Natural killer cell (primary cell): ENCODE measurements at regions not wholly inside any gene's neighbourhood (a gene's known extent, or its start where the extent isn't known, plus 50 kb on each side); places are given as distances from the start of the nearest gene placed in this dataset.

Source experiments
- ATAC-seq, 3 donors: fragments of 150-1000 bp in 2 of 3; fragments of 200-7000 bp in 1 of 3; cut with Tn5 transposase; 1 replicate in 1 of 3; 2 replicates in 2 of 3; pipeline ENCODE4 v1.10.0; 2021; ENCODE audit warnings: mild to moderate bottlenecking in 2 of 3, moderate library complexity in 2 of 3
- DNase-seq, 2 donors: peaks; one replicate each; pipeline versions ENCODE4 v3.0.0 to v3.0.0-alpha.2; 2013 to 2021; ENCODE audit warnings: mixed read lengths in 1 of 2
- H3K27ac ChIP-seq: one replicate; pipeline ENCODE4 v1.5.1; 2013; ENCODE audit warnings: mild to moderate bottlenecking, low read length
- H3K27me3 ChIP-seq: one replicate; pipeline ENCODE4 v1.6.1; 2013; ENCODE audit warnings: low read length; ENCODE audit not compliant: control insufficient read depth, insufficient read depth
- H3K36me3 ChIP-seq: one replicate; pipeline ENCODE4 v1.6.1; 2013; ENCODE audit warnings: low read length; ENCODE audit not compliant: control insufficient read depth, insufficient read depth
- H3K4me1 ChIP-seq: one replicate; pipeline ENCODE4 v1.6.1; 2013; ENCODE audit warnings: low read length; ENCODE audit not compliant: control insufficient read depth, insufficient read depth
- H3K4me3 ChIP-seq: one replicate; pipeline ENCODE4 v1.5.1; 2013; ENCODE audit warnings: low read length
- H3K9me3 ChIP-seq: one replicate; pipeline ENCODE4 v1.6.1; 2013; ENCODE audit warnings: low read length; ENCODE audit not compliant: control insufficient read depth, insufficient read depth
- H3K27ac Mint-ChIP-seq, 2 donors: one replicate each; pipeline ENCODE4 v1.8.0; 2022; ENCODE audit warnings: mild to moderate bottlenecking in 2 of 2, mixed read lengths in 2 of 2, moderate library complexity in 1 of 2
- H3K27me3 Mint-ChIP-seq, 2 donors: one replicate each; pipeline ENCODE4 v1.8.0; 2022; ENCODE audit warnings: low read depth in 2 of 2, mixed read lengths in 2 of 2
- H3K36me3 Mint-ChIP-seq: one replicate; pipeline ENCODE4 v1.8.0; 2022; ENCODE audit warnings: mixed read lengths
- H3K4me1 Mint-ChIP-seq, 2 donors: one replicate each; pipeline ENCODE4 v1.8.0; 2022; ENCODE audit warnings: mixed read lengths in 2 of 2
- H3K4me3 Mint-ChIP-seq: one replicate; pipeline ENCODE4 v1.8.0; 2022; ENCODE audit warnings: mild to moderate bottlenecking, moderate library complexity, mixed read lengths
- H3K9me3 Mint-ChIP-seq, 2 donors: one replicate each; pipeline ENCODE4 v1.8.0; 2022; ENCODE audit warnings: mixed read lengths in 2 of 2
- WGBS: methylation state at CpG from one replicate; pipeline ENCODE4 v1.1.7; 2013; ENCODE audit warnings: missing lambda C conversion rate; ENCODE audit not compliant: insufficient coverage; 5-methylcytosine and 5-hydroxymethylcytosine counted together
- intact Hi-C: fragments of 100-400 bp; cut with micrococcal nuclease; formaldehyde crosslinking; loops from one replicate; pipeline ENCODE4 v1.14.2; 2022
- TF ChIP-seq, protein P1 (sequence below): fragments of 200-600 bp; IDR thresholded peaks from one replicate; pipeline ENCODE4 v1.8.0; 2022; ENCODE audit warnings: antibody characterized with exemption

GRCh38 chr6:142523515-142524375 is 221.9 kb downstream of the ADGRG6 start:
- H3K27ac ChIP-seq: no peak overlapping the region
- no peak for ATAC-seq
- H3K27me3 ChIP-seq: no peaks in the 10 kb centered on the region
- Mint-ChIP-seq H3K36me3 (no peaks in the 10 kb centered on the region), H3K4me1 (no peaks in the 10 kb centered on the region), H3K27ac (no peak overlapping the region), H3K4me3 (no peak overlapping the region), H3K27me3 (peaks cover 0 to 5% of the 10 kb centered on the region in 2 donors), H3K9me3 (peaks cover 0 to 2% of the 10 kb centered on the region in 2 donors)
- intact Hi-C loops: no loop called here
- TF ChIP-seq, protein P1, sequence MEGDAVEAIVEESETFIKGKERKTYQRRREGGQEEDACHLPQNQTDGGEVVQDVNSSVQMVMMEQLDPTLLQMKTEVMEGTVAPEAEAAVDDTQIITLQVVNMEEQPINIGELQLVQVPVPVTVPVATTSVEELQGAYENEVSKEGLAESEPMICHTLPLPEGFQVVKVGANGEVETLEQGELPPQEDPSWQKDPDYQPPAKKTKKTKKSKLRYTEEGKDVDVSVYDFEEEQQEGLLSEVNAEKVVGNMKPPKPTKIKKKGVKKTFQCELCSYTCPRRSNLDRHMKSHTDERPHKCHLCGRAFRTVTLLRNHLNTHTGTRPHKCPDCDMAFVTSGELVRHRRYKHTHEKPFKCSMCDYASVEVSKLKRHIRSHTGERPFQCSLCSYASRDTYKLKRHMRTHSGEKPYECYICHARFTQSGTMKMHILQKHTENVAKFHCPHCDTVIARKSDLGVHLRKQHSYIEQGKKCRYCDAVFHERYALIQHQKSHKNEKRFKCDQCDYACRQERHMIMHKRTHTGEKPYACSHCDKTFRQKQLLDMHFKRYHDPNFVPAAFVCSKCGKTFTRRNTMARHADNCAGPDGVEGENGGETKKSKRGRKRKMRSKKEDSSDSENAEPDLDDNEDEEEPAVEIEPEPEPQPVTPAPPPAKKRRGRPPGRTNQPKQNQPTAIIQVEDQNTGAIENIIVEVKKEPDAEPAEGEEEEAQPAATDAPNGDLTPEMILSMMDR: no peak
- 78% methylated on average over 3 of the region's 4 CpGs for WGBS
- H3K36me3 ChIP-seq: no peaks in the 10 kb centered on the region
- DNase-seq: no peak
- no peak overlapping the region for H3K4me3 ChIP-seq
- no peaks in the 10 kb centered on the region for H3K4me1 ChIP-seq
- no peaks in the 10 kb centered on the region for H3K9me3 ChIP-seq

- Histone ChIP-seq H3K27ac (no peak overlapping the region), H3K27me3 (no peaks in the 10 kb centered on the region), H3K4me3 (no peak overlapping the region), H3K4me1 (no peaks in the 10 kb centered on the region), H3K9me3 (no peaks in the 10 kb centered on the region), H3K36me3 (no peaks in the 10 kb centered on the region)
- 91% methylated on average over 3 of the region's 3 CpGs for WGBS
- H3K27me3 Mint-ChIP-seq: no peaks in the 10 kb centered on the region
- no peaks in the 10 kb centered on the region for H3K36me3 Mint-ChIP-seq
- no peak for ATAC-seq
- no peak overlapping the region for H3K27ac Mint-ChIP-seq
- H3K4me1 Mint-ChIP-seq: no peaks in the 10 kb centered on the region
- no peak overlapping the region for H3K4me3 Mint-ChIP-seq
- H3K9me3 Mint-ChIP-seq: peaks cover 2% of the 10 kb centered on the region in 2 donors
- DNase-seq: no peak
- intact Hi-C loops: no loop called here
- TF ChIP-seq, protein P1: no peak
Measured at GRCh38 chr6:142530566-142530965, 228.8 kb downstream of the ADGRG6 start.

- Mint-ChIP-seq H3K36me3 (no peaks in the 10 kb centered on the region), H3K9me3 (peaks cover 2% of the 10 kb centered on the region in 2 donors), H3K4me3 (no peak overlapping the region), H3K27me3 (no peaks in the 10 kb centered on the region), H3K4me1 (no peaks in the 10 kb centered on the region), H3K27ac (no peak overlapping the region)
- Histone ChIP-seq H3K27ac (no peak overlapping the region), H3K36me3 (no peaks in the 10 kb centered on the region), H3K9me3 (no peaks in the 10 kb centered on the region), H3K4me1 (no peaks in the 10 kb centered on the region), H3K4me3 (no peak overlapping the region), H3K27me3 (no peaks in the 10 kb centered on the region)
- intact Hi-C loops: no loop called here
- WGBS: 94% methylated on average over 1 of the region's 1 CpG
- ATAC-seq (no peak), DNase-seq (no peak)
- TF ChIP-seq, protein P1: no peak
Measured at GRCh38 chr6:142531727-142532126, 229.9 kb downstream of the ADGRG6 start.

DNA sequence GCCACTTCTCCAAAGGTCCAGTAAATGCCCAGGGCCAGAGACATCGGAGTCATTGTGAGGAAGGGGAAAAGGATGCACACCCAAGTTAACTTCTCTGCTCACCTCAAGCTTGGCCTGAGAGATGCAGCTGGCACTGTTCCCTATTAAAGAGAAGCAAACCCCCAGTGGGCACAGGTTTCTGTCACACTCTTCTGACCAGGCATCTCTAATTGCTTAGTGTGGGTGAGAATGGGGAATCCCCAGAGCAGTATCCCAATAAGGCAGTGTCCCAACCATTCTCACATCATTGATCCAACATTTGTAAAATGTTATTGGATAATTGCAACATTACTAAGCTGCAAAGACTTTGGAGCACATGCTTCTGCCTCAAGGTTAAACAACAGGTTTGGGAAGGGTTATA is 232.3 kb downstream of the ADGRG6 start:
- H3K4me1 ChIP-seq: no peaks in the 10 kb centered on the region
- ATAC-seq (no peak), DNase-seq (no peak)
- WGBS: 100% methylated on average over 1 of the region's 1 CpG
- no peaks in the 10 kb centered on the region for H3K27me3 Mint-ChIP-seq
- H3K4me1 Mint-ChIP-seq: no peaks in the 10 kb centered on the region
- no peak overlapping the region for H3K27ac ChIP-seq
- peaks cover 2% of the 10 kb centered on the region in 2 donors for H3K9me3 Mint-ChIP-seq
- no peaks in the 10 kb centered on the region for H3K27me3 ChIP-seq
- no peaks in the 10 kb centered on the region for H3K36me3 Mint-ChIP-seq
- no peak overlapping the region for H3K4me3 Mint-ChIP-seq
- TF ChIP-seq, protein P1: no peak
- intact Hi-C loops: no loop called here
- H3K36me3 ChIP-seq: no peaks in the 10 kb centered on the region
- no peak overlapping the region for H3K4me3 ChIP-seq
- no peak overlapping the region for H3K27ac Mint-ChIP-seq
- H3K9me3 ChIP-seq: no peaks in the 10 kb centered on the region
